K562 (cell line): ENCODE measurements at regions not wholly inside any gene's neighbourhood (a gene's known extent, or its start where the extent isn't known, plus 50 kb on each side); places are given as distances from the start of the nearest gene placed in this dataset.

Source experiments
- ATF1 ChIP-seq, 2 experiments: fragments of 450-650 bp in 1 of 2; IDR thresholded peaks; 2 replicates each; pipeline ENCODE4 v1.6.1; 2016; ENCODE audit warnings: missing compliant biosample characterization in 1 of 2, missing genetic modification characterization in 1 of 2
- E2F5 ChIP-seq: sonication (generic); formaldehyde crosslinking; IDR thresholded peaks from 2 replicates; pipeline ENCODE4 v1.8.0; 2022; ENCODE audit warnings: mild to moderate bottlenecking, missing genetic modification reagents
- ELK3 ChIP-seq: fragments of 450-650 bp; formaldehyde crosslinking; IDR thresholded peaks from 2 replicates; pipeline ENCODE4 v1.4.0; 2020; ENCODE audit warnings: mild to moderate bottlenecking
- EZH2 ChIP-seq: IDR thresholded peaks from 2 replicates; pipeline ENCODE4 v1.6.1; 2012; ENCODE audit warnings: low read depth, mild to moderate bottlenecking, inconsistent platforms, low read length, borderline replicate concordance
- KLF10 ChIP-seq: fragments of 250-450 bp; sonication (Bioruptor Pico); IDR thresholded peaks from 2 replicates; pipeline ENCODE4 v1.6.1; 2021; ENCODE audit warnings: matching md5 sums
- YY1 ChIP-seq, 3 experiments: IDR thresholded peaks; 2 replicates each; pipeline ENCODE4 v1.6.1; 2011; ENCODE audit warnings: low read length in 2 of 3, mild to moderate bottlenecking in 2 of 3, moderate library complexity in 2 of 3, borderline replicate concordance in 1 of 3, control low read depth in 1 of 3, low read depth in 1 of 3; ENCODE audit not compliant: insufficient read depth in 3 of 3, insufficient replicate concordance in 2 of 3, control insufficient read depth in 1 of 3, insufficient read length in 1 of 3; ENCODE audit errors: extremely low read depth in 1 of 3
- ZBTB43 ChIP-seq: sonication (generic); formaldehyde crosslinking; IDR thresholded peaks from 2 replicates; pipeline ENCODE4 v1.8.0; 2023; ENCODE audit warnings: mild to moderate bottlenecking, missing genetic modification reagents
- ZNF586 ChIP-seq: fragments of 450-650 bp; formaldehyde crosslinking; conservative IDR thresholded peaks from 2 replicates; pipeline ENCODE4 v1.4.0; 2020; ENCODE audit warnings: mild to moderate bottlenecking, moderate library complexity

- TF ChIP-seq ATF1 (CRISPR knock-in tag; IDR thresholded peaks at IDR 0.05) (no peak), ATF1 (tag; IDR thresholded peaks at IDR 0.05) (no peak), EZH2 (no peak), ZNF586 (CRISPR knock-in tag) (no peak), E2F5 (no peak), ZBTB43 (no peak), KLF10 (no peak), ELK3 (CRISPR knock-in tag) (no peak), YY1 (IDR thresholded peaks at IDR 0.05; ENCODE audit: borderline replicate concordance in 1 of 3, control insufficient read depth in 1 of 3, extremely low read depth in 1 of 3, insufficient read depth in 3 of 3, insufficient read length in 1 of 3, insufficient replicate concordance in 2 of 3, low read depth in 1 of 3, low read length in 2 of 3) (no peak)
These were observed 738.7 kb downstream of the MCTP2 start (continued) for GRCh38 chr15:94970096-94970495.
